NT2/D1 (cell line): ENCODE measurements at regions not wholly inside any gene's neighbourhood (a gene's known extent, or its start where the extent isn't known, plus 50 kb on each side); places are given as distances from the start of the nearest gene placed in this dataset.

Source experiments
- SUZ12 ChIP-seq: IDR thresholded peaks from 2 replicates; pipeline ENCODE4 v1.6.1; 2011; ENCODE audit not compliant: insufficient read length, insufficient read depth; ENCODE audit errors: extremely low read depth
- ZNF274 ChIP-seq: IDR thresholded peaks from 2 replicates; pipeline ENCODE4 v1.6.1; 2011; ENCODE audit warnings: mild to moderate bottlenecking, low read depth, low read length

GRCh38 chr5:38634568-38635369 lies 78.3 kb upstream of the LIFR start:
- TF ChIP-seq ZNF274 (no peak), SUZ12 (no peak)
